ENCODE measurements at regions not wholly inside any gene's neighbourhood (a gene's known extent, or its start where the extent isn't known, plus 50 kb on each side); places are given as distances from the start of the nearest gene placed in this dataset.

DNA sequence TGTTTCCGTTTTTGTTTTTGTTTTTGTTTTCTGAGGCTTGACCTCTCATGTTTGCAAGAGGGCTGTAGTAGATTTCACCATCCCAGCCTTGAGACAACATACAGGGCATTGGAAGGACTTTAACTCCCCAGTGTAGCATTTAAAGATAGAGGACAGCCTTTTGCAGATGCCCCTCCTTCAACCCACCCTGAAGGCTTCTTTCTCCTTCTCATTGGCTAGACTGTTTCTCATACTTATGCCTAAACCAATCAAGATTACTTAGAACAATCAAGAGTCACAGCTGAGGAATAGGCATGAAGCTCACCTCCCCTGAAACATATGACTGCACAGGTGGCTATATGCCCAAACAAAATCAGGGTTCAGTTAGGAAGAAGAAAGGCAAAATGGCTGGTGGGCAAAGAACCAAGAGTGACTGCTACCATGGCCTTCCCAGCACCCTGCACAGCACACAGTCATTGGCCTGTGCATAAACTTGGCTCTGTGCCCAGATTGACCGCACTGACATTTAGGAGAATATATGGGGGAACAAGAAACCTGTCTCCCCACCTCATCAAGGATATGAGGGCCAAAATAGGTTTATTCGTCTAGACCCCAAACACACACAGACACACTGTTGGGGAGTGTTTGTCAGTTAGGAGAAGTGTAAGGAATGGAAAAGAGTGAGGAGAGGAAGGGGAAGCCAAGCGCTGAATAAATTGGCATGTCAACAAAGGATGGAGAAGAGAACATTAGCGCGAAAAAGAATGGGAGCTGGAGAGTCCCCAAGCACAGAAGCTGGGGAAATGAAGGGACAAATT, 137.3 kb upstream of the RANBP3L start:
- no peaks in the 10 kb centered on the region for H3K36me3 ChIP-seq
- no peaks in the 10 kb centered on the region for H3K9me3 ChIP-seq
- no peaks in the 10 kb centered on the region for H3K27me3 ChIP-seq (ENCODE audit: low read depth)
- TF ChIP-seq, protein P1, sequence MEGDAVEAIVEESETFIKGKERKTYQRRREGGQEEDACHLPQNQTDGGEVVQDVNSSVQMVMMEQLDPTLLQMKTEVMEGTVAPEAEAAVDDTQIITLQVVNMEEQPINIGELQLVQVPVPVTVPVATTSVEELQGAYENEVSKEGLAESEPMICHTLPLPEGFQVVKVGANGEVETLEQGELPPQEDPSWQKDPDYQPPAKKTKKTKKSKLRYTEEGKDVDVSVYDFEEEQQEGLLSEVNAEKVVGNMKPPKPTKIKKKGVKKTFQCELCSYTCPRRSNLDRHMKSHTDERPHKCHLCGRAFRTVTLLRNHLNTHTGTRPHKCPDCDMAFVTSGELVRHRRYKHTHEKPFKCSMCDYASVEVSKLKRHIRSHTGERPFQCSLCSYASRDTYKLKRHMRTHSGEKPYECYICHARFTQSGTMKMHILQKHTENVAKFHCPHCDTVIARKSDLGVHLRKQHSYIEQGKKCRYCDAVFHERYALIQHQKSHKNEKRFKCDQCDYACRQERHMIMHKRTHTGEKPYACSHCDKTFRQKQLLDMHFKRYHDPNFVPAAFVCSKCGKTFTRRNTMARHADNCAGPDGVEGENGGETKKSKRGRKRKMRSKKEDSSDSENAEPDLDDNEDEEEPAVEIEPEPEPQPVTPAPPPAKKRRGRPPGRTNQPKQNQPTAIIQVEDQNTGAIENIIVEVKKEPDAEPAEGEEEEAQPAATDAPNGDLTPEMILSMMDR (IDR thresholded peaks at IDR 0.05), result no peak
- no peak overlapping the region for H3K4me3 ChIP-seq
- no peak overlapping the region for H3K27ac ChIP-seq
- DNase-seq (no peak), ATAC-seq (no peak)
- H3K4me1 ChIP-seq, result no peaks in the 10 kb centered on the region
- intact Hi-C loops (cut with DNase I), result no loop called here

DNA sequence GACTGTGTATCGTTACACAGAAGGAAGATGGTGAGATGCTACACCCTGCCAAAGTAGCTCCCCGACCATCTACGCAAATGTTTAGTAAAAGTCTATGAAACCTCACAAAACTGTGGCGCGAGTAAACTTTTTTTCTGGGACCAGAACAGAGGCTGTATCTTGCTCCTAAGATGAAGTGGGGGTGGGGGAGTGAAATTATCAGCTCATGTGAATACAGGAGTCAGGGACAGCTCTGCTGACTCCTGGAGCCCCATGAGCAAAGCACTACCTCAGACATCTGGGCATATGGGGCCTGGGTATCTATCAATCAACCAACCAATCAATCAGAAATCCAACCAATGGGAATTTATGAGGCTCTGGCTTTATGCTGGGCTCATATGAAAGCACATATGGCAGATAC, 138.6 kb upstream of the RANBP3L start:
- ATAC-seq (no peak), DNase-seq (no peak)
- H3K36me3 ChIP-seq, result no peaks in the 10 kb centered on the region
- no peak overlapping the region for H3K27ac ChIP-seq
- TF ChIP-seq, protein P1 (IDR thresholded peaks at IDR 0.05), result no peak
- intact Hi-C loops (cut with DNase I), result no loop called here
- H3K4me3 ChIP-seq, result no peak overlapping the region
- H3K4me1 ChIP-seq, result peaks cover 12% of the 10 kb centered on the region
- no peaks in the 10 kb centered on the region for H3K9me3 ChIP-seq
- no peaks in the 10 kb centered on the region for H3K27me3 ChIP-seq (ENCODE audit: low read depth)

DNA sequence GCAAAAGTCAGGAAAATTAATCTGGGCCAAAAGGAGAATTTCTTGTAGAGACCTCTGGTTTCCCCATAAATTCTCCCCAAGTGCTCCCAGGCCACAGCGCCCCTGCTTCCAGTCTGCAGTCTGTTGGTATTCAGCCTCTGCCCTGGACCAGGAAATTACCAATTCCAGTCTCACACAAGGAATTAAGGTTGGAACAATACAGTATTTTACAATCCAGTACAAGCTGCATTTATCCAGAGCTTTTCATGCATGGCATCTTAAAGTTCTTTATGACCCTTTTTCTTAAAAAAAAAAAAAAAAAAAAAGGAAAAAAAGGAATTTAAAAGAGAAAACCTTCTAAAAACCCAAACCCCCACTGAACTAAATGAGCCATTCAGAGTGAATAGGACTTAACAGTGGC, 139.6 kb upstream of the RANBP3L start:
- no peak for DNase-seq
- no peak for ATAC-seq
- H3K4me1 ChIP-seq, result peaks cover 12% of the 10 kb centered on the region
- no peak overlapping the region for H3K4me3 ChIP-seq
- intact Hi-C loops (cut with DNase I), result no loop called here
- no peaks in the 10 kb centered on the region for H3K36me3 ChIP-seq
- no peak overlapping the region for H3K27ac ChIP-seq
- H3K9me3 ChIP-seq, result no peaks in the 10 kb centered on the region
- TF ChIP-seq, protein P1 (IDR thresholded peaks at IDR 0.05), result no peak
- no peaks in the 10 kb centered on the region for H3K27me3 ChIP-seq (ENCODE audit: low read depth)

DNA sequence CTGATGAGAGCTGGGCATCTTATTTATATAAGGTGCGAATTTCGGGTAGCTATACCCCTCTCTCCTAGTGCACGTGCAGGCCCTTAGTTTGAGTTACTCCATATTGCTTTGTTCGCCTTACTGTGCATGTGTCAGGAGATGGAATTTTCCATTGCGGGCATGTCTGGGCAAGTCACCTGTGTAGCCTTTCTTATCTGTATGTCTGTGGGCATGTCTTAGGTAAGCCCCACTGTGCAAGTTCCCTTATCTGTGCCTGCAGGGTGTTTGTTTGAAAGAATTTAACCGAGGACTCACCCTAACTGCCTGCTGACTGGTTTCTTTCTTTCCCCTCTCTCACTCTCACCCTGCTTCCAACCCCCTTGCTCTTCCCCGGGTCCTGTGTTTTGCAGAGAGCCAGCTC, 140.7 kb upstream of the RANBP3L start:
- intact Hi-C loops (cut with DNase I), result no loop called here
- TF ChIP-seq, protein P1 (IDR thresholded peaks at IDR 0.05), result no peak
- DNase-seq (no peak), ATAC-seq (peak in 1 of 2 donors; percentile 29)
- H3K27ac ChIP-seq, result no peak overlapping the region
- H3K9me3 ChIP-seq, result no peaks in the 10 kb centered on the region
- no peaks in the 10 kb centered on the region for H3K27me3 ChIP-seq (ENCODE audit: low read depth)
- no peaks in the 10 kb centered on the region for H3K36me3 ChIP-seq
- no peak overlapping the region for H3K4me3 ChIP-seq
- H3K4me1 ChIP-seq, result peaks cover 12% of the 10 kb centered on the region

DNA sequence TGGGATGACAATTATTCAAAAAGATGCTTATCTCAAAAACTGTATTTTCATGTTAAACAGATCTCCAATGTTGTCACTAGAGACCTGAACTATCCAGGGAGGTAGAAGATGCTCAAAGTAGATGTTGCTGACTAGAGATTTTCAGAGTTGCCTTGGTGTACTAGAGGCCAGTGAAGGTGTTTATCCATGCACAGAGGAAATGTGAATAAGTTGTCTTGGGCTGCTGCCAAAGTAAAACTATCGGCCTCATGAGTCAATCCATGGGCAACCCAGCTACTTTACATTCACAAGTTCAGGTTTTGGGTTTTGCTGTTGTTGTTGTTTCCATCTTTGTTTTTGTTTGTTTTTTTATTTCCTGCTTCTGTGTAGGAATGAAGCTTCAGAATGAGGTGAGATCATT, 141.1 kb upstream of the RANBP3L start:
- ATAC-seq (no peak), DNase-seq (no peak)
- TF ChIP-seq, protein P1 (IDR thresholded peaks at IDR 0.05), result no peak
- no peaks in the 10 kb centered on the region for H3K9me3 ChIP-seq
- H3K27ac ChIP-seq, result no peak overlapping the region
- peaks cover 12% of the 10 kb centered on the region for H3K4me1 ChIP-seq
- H3K4me3 ChIP-seq, result no peak overlapping the region
- no peaks in the 10 kb centered on the region for H3K27me3 ChIP-seq (ENCODE audit: low read depth)
- no peaks in the 10 kb centered on the region for H3K36me3 ChIP-seq
- intact Hi-C loops (cut with DNase I), result no loop called here

Data from lower lobe of right lung (tissue), 2 donors.